ENCODE measurements at regions not wholly inside any gene's neighbourhood (a gene's known extent, or its start where the extent isn't known, plus 50 kb on each side); places are given as distances from the start of the nearest gene placed in this dataset.

GRCh38 chr6:67094431-67094946 is 1387.5 kb upstream of the EYS start:
- TF ChIP-seq CTCF (IDR thresholded peaks at IDR 0.05) (no peak), POLR2A (IDR thresholded peaks at IDR 0.05) (no peak)

All from prostate gland (tissue), 2 donors.